NCI-H2196 treated with DMSO at 0.1 percent for 48 hours (cell line): ENCODE measurements at regions not wholly inside any gene's neighbourhood (a gene's known extent, or its start where the extent isn't known, plus 50 kb on each side); places are given as distances from the start of the nearest gene placed in this dataset.
"Not testable (repeated sequence)": the region's sequence is repeated elsewhere in the genome, so short reads cannot be mapped to it uniquely, and the experiment has no call there.

ENCODE experiments used
- DNase-seq: peaks from one replicate; lab custom pipeline; 2025; ENCODE audit not compliant: unreplicated experiment; lab: John Stamatoyannopoulos, UW

DNA sequence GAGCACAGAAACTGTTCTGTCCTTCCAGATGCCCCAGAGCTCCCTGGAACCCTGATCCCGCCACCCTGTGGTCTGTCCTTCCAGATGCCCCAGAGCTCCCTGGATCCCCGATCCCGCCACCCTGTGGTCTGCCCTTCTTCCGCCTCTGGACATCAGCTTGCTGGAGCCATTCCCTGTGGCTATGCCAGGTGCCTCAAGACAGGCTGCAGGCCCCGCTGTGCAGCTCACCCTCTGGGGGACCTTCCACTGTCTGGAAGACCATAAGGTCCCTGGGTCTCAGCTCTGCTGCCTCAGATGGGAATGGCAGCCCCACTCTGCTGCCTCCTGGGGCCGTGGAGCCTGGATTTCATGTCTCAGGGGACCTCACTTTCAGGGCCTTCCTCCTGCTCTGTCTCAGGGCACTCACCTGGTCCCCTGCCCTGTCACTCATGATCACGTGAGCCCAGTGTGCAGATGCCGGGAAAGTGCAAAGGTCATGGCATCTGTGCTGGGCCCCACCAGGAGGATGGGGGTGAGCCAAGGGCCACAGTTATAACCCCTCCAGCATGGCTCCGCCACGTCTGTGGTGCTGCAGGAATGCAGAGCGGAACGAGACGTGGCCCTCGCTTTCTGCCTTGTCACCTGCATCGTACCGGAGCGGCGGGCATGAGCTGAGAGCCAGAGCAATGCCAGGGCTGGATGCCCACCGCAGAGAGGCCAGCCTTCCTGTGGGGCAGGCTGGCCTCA lies 1520.7 kb downstream of the BRD1 start:
- DNase-seq: no peak

DNA sequence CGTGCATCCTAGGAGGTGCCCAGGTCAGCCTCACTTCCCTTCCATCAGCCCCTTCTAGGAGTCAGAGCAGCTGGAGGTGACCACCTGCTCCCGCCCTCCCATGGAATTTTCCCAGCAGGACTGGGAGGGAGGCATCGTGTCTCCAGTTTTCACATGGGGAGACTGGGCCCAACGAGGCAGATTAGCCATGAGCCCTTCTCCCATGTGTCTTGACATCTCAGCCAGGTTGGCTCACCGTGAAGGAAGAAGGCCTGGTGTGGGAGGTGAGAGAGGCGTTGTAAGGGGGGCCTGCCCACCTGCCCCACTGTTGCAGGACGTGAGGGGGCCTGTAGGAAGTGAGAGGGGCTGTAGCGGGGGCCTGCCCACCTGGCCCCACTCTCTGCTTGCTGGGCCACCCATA lies 1521.4 kb downstream of the BRD1 start:
- no peak for DNase-seq

DNA sequence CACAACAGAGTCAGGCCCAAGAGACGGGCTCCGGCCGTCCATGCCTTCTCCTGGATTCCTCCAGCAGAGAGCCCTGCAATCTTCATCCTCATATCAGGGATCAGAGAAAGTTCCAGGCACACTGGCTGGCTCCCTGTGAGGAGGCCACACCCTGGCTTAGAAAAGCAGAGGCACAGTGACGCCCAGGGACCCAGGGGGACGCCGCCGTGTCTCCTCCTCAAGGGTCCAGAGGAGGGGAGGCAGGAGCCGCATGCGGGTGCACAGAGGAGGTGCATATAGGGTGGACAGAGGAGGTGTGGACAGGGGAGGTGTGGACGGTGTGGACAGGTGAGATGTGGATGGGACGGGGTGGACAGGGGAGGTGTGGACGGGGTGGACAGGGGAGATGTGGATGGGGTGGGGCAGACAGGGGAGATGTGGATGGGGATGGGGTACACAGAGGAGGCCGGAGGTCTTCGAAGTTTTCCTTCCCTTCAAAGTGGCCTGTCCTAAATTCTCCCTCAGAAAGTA lies 1521.9 kb downstream of the BRD1 start:
- no peak for DNase-seq

DNA sequence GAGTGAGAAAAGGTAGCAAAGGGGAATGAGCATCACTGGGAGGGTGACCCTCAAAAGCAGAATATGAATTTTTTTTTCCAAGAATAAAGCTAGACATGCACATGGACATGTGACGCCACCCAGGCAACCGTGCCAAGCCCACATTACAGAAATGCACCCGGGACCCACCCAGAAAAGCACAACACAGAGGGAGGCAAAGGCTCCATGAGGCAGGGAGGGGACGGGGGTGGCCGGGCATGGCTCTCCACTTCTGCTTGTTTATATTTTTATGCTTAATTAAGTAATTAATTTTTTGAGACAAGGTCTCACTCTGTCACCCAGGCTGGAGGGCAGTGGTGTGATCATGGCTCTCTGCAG lies 1524.3 kb downstream of the BRD1 start:
- DNase-seq: no peak

DNA sequence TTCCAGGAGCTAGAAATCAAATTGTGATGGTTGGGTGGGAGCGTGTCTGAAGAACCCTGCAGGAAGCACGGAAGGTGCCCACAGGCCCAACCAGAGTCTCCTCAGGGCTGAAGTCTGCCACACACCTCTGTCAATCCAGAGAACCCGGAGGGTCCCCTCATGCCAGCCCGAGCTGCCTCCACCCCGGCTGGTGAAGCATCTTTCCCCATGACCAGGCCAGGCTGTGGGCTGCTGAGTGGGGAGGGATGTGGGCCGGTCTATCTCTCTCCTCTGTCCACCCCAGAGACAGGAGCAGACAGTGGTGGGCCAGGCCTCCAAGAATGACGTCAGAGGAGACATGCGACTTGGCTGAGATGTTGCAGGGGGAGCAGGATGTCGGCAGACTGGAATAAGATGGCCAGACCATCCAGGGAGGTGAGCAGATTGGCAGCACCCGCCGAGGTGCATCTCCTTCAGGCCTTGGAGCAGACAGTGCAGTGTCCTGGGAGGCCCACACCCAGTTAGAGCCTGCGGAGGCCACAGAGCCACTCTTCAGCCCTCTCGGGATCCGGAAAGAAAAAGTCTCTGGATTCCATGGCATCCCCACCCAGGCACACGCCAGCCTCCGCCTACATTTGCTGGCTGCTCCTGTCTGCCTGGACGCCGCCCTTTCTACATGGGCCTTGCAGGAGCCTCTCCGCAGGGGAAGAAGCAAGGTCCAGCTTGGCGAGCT lies 1524.9 kb downstream of the BRD1 start:
- DNase-seq: no peak

DNA sequence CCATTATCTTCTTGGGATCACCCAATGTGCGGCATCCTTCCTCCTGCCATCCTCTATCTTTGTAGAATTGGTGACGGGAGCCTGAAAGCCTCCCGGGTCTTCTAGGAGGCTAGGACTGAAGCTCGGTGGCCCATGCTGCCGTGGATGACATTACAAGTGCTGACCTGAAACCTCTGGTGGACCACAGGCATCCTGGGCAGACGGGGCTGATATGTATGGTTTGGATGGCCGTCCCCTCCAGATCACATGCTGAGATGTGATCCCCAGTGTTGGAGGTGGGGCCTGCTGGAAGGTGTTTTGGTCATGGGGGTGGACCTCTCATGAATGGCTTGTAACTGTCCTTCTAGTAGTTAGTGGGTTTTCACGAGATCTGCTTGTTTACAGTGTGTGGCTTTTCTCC lies 1525.8 kb downstream of the BRD1 start:
- DNase-seq: no peak

DNA sequence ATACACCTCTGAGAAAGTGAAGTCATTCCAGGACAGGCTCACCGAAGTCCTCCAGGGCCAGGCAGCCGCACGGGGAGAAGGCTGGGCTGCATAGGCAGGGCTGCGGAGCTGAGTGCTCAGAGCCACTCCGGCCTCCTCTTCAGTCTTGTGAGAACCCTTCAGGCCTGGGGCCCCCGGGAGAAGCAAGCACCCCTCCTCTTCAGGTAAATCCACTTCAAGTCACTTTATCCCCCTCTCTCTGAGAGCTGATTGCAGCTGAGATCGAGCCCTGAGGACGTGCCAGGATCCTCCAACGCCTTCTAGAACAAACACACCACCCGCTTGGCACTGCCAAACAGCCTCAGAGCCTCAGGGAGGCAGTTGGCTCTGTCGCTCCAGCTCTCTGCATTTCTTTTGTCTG lies 1526.3 kb downstream of the BRD1 start:
- no peak for DNase-seq

DNA sequence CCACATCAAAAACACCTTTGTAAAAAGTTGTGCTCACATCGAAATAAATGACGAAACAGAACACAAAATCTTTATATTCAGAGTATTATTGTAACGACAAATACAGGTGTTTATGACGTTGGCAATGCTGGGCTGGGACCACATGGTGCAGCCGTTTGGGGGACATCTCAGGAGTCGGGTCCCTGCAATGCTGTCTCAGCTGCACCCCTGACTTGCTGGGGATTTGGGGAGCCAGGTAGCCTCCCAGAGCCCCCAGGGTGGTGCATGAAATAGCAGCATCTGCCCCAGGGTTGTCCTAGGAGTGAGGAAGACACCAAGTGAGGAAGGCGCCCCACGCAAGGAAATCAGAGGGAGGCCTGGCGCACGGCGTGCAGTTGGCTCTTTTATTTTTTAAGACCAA lies 1526.8 kb downstream of the BRD1 start:
- DNase-seq: no peak

DNA sequence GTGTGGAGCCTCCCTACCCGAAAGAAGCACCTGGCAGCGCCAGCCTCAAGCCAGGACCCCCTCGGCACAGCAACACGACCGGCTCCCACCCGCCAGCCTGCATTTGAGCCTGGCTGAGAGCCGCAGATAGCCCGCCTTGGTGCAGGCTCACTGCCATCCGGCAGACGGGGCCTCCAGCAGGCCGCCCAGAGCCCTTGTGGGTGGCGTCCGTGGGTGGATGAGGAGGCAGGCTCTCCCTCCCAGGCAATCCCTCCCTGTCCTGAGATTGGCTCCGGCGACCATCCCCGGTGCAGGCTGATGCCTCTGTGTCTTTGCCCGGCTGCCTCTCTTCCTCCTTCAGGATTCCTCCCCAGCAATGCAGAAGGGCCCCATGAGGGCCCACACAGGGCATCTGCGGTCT lies 1527.9 kb downstream of the BRD1 start:
- DNase-seq: no peak

DNA sequence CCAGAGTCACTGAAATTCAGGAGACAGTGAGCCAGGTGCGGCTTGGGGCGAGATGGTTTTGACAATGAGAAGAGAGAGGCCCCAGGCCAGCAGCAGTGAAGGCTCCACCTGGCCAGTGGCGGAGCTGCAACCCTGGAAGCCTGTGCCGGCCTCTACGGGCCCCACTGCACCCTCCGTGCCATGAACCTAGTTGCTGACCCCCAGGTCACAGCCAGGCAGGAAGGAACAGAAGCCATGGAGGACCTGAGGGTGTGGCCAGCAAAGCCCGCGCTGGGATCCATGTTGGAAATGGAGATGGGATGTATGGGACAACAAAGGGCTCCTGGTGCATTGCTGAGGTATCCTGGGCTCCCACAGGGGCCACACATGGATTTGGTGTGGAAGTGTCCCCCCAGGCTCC lies 1528.5 kb downstream of the BRD1 start:
- DNase-seq: no peak

DNA sequence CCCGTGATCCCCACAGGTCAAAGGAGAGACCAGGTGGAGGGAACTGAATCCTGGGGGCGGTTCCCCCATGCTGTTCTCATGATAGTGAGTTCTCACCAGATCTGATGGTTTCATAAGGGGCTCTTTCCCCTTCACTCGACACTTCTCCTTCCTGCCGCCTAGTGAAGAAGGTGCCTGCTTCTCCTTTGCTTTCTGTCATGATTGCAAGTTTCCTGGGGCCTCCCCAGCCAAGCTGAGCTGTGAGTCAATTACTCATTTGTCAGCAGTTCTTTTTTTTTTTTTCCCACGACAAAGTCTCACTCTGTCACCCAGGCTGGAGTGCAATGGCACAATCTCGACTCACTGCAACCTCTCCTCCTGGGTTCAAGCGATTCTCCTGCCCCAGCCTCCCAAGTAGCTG lies 1530.4 kb downstream of the BRD1 start:
- no peak for DNase-seq

DNA sequence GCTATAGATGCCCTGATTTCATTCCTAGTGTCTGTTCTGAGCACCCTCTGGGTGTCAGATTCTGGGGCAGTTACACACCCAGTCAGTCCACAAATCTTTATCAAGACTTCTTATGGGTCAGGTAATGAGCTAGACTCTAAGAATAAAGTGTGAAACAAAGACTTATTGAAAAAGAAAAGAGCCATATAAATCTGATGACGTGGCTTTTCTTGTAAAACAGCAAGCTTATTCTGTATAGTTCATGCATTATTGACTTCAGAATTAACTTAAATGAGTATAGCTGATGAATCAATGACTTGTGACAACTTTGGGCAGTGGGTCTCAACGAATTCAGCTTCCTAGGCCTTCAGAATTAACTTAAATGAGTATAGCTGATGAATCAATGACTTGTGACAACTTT lies 1527.5 kb downstream of the TBC1D22A start:
- not testable (repeated sequence) for DNase-seq

DNA sequence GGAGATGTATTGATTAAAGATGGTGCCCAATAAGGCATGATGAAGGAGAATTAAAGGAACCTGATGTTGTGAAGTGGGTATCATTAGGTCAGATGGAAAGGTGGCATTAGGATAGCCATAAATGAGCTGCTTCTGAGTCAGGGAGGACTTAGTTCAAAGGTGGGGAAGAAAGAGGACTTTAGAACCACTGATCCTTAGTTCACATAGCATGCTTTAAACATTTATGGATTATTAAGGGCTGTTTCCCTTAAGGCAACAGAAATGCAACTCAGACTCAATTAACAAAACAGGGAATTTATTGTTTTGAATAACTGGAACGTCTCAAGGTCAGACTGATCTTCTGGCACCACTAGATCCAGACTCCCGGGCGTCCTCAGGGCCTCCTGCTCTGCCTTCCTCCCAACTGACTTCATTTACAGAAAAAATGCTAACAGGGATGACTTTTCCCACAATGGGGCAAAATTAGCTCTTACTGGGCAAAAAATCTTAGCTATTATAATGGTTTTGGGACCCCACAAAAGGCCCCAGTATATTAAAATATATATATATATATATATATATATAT lies 1526.0 kb downstream of the TBC1D22A start:
- no peak for DNase-seq

DNA sequence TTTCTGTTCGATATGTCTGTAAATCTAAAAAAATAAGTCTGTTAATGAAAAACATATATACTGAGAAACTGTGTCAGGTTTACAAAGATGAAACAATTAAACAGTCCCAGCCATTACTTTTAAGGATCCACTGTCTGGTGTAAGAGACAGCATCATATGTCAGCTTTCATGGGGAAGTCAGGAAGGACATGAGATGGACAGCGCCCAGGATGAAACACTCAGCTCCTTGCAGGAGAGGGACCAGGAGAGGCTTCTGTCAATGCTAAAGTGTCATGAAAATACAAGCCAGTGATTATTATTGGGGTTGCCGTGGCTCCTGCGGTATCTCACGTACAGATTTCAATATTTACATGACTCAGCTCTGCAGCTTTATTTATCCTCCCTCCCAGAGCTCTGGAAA lies 1524.6 kb downstream of the TBC1D22A start:
- DNase-seq: no peak

DNA sequence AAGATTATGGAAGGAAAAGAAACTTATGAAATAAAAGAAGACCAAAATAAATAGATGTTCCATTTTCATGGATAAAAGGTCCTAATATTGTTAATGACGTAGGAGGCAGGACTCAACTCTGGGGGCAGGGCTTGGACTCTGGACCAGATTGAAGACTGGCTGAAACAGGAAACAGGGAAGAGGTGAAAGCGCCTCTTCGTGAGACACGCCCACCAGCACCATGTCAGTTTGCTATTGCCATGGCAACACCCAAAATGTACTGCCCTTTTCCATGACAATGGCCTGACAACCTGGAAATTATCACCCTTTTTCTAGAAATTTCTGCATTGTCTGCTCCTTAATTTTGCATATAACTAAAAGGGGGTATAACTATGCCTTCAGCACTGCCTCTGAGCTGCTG lies 1522.2 kb downstream of the TBC1D22A start:
- DNase-seq: no peak

DNA sequence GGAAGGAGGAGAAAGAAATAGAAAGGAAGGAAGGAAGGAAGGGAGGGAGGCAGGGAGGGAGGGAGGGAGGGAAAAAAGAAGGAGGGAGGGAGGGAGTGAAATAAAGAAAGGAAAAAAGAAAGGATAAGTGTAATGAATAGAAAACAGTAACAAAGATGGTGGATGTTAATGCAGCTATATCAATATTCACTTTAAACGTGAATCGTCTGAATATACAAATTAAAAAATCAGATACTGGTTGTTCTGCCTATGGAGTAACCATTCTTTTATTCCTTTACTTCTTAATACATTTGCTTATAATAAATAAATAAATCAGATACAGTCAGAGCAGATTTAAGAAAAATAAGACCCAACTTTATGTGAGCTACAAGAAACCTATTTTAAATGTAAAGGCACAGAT lies 1520.4 kb downstream of the TBC1D22A start:
- DNase-seq: no peak

DNA sequence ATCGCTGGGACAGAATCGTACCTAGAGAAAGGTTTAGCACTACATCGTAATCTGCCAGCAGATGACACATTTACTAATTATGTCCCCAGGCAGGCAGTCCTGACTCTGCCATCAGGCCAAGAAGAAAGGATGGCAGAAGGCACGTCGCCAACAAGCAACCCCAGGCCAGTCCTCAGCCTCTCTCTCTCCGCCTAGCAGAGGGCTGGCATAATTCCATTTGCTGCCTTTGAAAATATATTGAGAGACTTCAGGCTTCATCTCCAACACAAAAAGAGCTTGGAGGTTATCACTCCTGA lies 1517.0 kb downstream of the TBC1D22A start:
- no peak for DNase-seq

DNA sequence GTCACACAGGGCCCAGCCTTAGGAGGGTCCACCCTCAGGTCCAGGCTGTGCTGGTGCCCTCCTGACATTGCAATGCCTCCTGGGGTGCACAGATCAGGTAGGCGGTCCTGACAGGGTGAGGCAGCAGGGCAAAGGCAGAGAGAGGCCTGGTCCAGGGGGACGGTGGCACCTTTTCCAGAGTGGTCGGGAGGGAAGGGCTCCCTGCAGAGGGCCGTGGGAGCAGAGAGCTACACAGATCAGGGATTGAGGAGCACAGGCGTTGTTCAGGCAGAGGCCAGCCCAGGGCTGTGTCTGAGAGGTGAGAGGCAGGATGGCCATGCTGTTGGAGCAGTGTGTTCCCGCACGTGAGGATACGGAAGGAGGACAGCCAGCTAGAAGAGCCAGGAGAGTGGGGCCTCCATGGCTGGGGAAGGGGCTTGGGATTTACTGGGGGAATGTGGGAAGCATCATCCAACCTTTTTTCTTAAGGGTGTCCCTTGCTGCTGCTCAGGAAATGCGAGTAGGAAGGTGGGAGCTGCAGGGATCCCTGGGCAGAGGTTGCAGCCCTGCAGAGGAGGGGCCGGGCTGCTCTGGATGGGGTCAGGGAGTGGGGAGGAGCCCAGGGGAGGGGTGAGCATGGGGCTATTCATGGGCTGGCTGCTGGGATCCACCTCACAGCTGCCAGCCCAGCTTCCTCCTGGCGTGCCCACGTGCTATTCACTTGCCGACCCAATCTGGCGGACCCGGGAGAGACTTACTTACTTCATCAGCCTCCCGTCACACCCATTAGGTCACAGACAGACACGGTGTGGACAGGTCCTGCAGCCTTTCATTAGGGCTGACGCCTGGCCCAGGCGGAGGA lies 1516.4 kb downstream of the TBC1D22A start:
- no peak for DNase-seq

DNA sequence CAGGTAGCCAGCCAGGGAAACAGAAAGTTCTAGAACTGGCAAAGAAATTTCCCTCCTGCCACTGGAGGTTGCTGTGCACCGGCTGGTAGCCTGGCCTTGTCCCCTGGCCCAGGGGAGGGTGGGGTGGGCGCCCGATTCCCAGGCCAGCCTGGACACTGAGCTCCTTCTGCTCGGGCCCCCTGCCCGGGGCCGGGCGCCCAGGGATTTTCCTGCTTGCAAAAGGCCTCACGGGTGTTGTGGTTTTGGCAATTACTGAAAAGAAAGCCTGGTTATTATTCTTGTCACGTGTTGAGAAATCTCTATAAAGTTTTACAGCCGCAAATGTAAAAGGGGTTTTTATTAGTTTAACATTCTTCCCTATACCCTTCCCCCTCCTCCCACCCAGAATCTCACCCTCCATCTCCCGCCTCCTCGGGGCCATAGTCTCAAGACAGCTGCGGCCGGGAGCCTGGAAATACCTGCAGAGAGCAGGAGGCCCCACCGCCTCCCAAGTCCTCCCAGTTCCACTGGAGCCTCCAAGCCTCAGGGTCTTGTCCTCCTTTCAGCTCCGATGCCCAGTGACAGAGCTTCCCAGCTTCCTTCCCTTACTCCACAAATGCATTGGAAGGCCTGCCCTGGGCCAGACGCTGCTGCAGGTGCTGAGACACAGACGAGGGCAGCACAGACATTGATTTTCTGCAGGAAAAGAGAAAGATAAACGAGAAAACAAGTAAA lies 1515.6 kb downstream of the TBC1D22A start:
- no peak for DNase-seq

DNA sequence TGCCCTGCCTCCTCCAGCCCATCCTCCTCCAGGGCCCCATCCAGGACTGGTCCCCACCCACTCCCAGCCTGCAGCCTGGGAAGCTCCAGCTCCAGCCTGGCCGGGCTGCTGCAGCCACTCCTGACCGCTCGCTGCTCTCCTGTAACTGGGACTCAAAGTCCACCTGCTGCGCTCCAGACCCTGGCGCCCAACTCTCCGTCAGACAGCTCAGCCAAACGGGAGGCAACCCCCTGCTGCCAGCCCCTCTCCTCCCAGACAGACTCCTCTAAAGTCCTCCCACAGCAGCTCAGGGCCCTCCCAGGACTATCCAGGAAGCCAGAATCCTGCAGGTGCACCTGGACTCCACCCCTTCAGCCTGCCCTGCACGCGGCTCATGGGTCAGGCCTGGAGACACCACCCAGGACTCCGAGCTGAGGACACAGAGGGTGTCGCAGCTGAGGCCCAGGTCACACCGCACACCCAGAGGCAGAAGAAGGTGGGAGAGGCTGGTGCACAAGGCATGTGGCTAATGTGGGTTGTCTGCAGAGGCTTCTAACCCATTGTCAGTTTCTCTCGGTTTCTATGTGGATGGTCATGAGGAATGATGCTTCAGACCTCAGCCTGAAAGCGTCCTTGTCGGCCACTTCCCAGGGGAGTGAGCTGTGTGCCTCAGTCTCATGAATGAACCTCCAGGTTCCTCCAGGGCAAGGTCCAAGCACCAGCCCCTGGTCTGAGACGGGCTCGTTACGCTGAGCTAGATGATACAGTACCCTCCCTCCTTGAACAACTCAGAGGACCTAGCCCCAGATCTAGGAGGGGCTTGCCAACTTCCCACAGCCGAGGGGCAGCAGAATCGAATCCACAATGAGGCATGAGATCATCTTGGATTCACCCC lies 1514.8 kb downstream of the TBC1D22A start:
- no peak for DNase-seq
